ENCODE measurements at regions not wholly inside any gene's neighbourhood (a gene's known extent, or its start where the extent isn't known, plus 50 kb on each side); places are given as distances from the start of the nearest gene placed in this dataset.

- TF ChIP-seq POLR2AphosphoS5 (IDR thresholded peaks at IDR 0.05; ENCODE audit: low read depth) (no peak), REST (IDR thresholded peaks at IDR 0.05; ENCODE audit: unreplicated experiment) (no peak), NANOG (IDR thresholded peaks at IDR 0.05; ENCODE audit: borderline replicate concordance) (no peak), EZH2phosphoT487 (IDR thresholded peaks at IDR 0.05; ENCODE audit: unreplicated experiment) (no peak), CTCF (conservative IDR thresholded peaks at IDR 0.05; ENCODE audit: low read depth in 2 of 2) (no peak), EZH2 (IDR thresholded peaks at IDR 0.05; ENCODE audit: low read depth, unreplicated experiment) (no peak), ZNF331 (CRISPR knock-in tag; IDR thresholded peaks at IDR 0.05; ENCODE audit: low read depth) (no peak), CREB1 (CRISPR knock-in tag; IDR thresholded peaks at IDR 0.05; ENCODE audit: low read depth) (no peak), ZNF114 (CRISPR knock-in tag; IDR thresholded peaks at IDR 0.05) (no peak), STAT1 (IDR thresholded peaks at IDR 0.05; ENCODE audit: unreplicated experiment) (no peak), JUNB (IDR thresholded peaks at IDR 0.05; ENCODE audit: unreplicated experiment) (no peak)
- TF ChIP-seq, protein P1, sequence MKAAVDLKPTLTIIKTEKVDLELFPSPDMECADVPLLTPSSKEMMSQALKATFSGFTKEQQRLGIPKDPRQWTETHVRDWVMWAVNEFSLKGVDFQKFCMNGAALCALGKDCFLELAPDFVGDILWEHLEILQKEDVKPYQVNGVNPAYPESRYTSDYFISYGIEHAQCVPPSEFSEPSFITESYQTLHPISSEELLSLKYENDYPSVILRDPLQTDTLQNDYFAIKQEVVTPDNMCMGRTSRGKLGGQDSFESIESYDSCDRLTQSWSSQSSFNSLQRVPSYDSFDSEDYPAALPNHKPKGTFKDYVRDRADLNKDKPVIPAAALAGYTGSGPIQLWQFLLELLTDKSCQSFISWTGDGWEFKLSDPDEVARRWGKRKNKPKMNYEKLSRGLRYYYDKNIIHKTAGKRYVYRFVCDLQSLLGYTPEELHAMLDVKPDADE (IDR thresholded peaks at IDR 0.05) = no peak
Measured at GRCh38 chr4:96347582-96347981, 507.7 kb downstream of the PDHA2 start.

Data from GM23338 (cell line).